Stimulated activated CD8-positive, alpha-beta memory T cell treated with anti-CD3 and anti-CD28 coated beads, Interleukin-7, amount 100 ng/mL, for 4 hours (primary cell): ENCODE measurements at regions not wholly inside any gene's neighbourhood (a gene's known extent, or its start where the extent isn't known, plus 50 kb on each side); places are given as distances from the start of the nearest gene placed in this dataset.
"Not testable (repeated sequence)": the region's sequence is repeated elsewhere in the genome, so short reads cannot be mapped to it uniquely, and the experiment has no call there.

Experiments
- DNase-seq, 2 donors: peaks; one replicate each; pipeline ENCODE4 v3.0.0-alpha.2; 2020; ENCODE audit warnings: low read depth in 2 of 2

DNA sequence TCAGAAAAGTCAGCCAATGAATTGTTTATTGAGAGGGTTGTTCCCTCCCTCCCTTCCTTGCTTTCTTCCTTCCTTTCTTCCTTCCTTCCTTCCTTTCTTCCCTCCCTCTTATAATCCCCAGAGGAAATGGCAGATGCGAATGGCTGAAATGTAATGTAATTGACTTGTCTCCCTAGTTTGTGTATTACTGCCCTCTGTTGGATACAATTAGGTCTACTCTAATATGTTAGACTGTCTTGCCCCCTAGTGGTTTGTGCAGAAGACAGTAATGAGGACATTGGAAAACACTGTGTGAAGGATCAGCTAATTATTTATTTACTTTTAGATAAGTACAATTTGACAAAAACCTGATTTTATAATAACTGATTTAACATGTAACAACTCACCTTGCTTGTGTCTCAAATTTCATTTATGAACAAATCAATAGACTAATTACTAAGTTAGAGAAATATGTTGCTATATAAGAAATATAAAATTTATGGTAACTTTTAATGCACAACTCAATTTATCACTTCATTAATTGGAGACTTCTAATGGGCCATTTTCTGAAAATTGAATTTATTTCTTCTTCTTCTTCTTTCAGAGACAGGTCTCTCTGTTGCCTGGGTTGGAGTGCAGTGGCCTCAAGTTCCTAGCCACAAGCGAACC lies 229.8 kb upstream of the LRIG3 start:
- DNase-seq = no peak

DNA sequence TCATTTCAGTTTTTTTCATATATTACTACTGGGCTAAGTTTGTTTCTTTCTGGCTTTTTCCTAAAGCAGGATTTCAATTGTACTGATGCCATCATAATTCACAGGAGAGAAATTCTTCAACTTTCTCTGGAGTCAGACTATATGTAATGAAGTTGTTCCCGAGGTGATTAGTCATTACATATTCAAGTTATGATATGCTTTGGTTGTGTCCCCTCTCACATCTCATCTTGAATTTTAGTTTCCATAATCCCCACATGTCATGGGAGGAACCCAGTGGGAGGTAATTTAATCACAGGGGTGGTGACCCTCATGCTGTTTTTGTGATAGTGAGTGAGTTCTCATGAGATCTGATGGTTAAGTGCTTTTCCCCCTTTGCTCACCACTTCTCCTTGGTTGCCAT lies 227.5 kb upstream of the LRIG3 start:
- DNase-seq = no peak

- no peak for DNase-seq
Measured at GRCh38 chr12:59142183-59142790, 222.0 kb upstream of the LRIG3 start.

- no peak for DNase-seq
Measured at GRCh38 chr12:59134750-59135149, 214.4 kb upstream of the LRIG3 start.

DNA sequence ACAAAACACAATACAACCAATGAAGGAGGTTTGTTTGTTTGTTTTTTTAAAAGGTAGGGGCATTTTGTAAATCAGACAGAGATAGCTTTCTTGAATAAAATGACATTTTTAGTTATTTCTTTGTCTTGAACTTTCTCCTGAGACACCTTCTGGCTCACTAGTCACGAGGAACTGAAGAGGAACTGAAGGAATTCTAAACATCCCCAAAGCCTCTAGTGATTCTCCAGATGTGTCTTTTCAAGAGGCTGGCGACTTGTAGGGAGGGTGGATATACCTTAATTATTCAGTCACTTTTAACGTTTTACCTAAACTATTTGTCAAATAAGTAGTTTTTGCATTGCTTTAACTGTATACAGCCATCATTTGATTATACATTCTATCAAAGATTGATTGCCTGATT lies 211.2 kb upstream of the LRIG3 start:
- no peak for DNase-seq

DNA sequence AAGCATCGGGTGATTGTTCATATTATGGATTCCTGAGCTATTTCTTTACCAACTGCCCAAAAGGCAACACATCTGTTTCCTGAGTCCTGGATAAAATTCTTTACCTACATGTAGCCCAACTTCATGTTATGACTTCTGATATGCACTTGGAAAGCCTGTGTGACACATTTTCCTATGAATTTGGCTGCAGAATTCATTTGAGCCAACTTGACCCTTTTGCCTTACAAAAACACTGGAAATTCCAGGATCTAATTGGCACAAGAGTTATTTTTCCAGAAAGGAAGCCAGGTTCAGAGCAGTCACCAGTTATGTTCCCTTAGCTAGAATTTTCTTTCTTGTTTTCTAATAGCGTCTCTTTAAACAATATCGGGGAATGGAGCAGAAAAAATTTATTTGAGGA lies 202.5 kb upstream of the LRIG3 start:
- DNase-seq = no peak

DNA sequence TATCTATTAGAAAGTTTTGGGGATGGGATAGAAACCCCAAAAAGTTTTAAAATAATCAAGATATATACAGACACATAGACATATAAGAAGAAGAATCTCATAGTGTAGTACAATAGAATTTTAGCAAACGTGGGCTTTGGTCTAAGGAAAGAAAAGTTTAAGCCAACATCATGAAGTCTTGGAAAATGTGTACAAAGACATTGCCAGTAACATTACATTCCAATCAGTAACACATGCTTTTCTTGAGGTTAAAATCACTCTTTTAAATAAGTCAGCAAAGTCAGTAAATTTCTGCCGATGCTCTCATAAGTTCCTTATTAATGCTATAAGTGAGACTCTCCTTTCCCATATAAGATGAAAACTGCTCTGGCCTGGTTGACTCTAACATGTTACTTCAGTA lies 201.1 kb upstream of the LRIG3 start:
- no peak for DNase-seq

DNA sequence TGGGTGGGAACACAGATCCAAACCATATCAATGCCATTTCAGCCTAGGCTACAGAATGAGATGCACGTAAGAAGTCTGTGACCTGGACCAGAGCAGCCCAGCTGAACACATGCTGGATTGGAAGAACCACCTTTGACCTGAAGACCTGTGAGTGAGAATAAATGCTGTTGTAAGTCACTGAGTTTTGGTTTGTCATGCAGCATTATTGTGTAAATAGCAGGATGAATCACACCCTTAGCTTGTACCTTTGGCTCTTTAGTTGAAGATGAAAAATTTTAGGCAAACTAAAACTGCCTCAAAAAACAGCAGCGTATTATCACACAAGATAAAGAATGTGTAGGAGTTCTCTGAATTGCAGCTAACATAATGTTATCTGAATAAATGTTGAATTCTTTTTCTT lies 199.4 kb upstream of the LRIG3 start:
- no peak for DNase-seq

- no peak for DNase-seq
Measured at GRCh38 chr12:59118356-59118755, 198.1 kb upstream of the LRIG3 start.

DNA sequence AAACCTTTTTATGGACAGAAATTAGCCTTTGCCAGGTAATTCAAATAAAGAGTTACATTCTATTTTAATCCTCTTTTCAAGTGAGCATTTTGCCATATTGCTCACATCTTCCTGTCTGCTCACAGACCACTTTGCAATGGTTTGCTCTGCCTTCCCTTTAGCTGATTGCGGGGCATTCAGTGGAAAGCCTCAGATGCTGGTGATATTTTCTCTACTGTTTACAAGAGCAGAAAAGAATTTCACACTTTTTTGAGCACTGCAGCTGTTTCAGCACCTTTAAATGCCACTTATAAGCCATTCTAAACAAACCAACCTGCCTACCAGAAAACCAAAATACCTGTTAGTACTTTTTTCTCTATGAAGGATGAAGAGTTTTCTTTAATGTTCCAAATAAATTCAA lies 195.7 kb upstream of the LRIG3 start:
- no peak for DNase-seq

- DNase-seq = no peak
Measured at GRCh38 chr12:59115526-59115925, 195.2 kb upstream of the LRIG3 start.

DNA sequence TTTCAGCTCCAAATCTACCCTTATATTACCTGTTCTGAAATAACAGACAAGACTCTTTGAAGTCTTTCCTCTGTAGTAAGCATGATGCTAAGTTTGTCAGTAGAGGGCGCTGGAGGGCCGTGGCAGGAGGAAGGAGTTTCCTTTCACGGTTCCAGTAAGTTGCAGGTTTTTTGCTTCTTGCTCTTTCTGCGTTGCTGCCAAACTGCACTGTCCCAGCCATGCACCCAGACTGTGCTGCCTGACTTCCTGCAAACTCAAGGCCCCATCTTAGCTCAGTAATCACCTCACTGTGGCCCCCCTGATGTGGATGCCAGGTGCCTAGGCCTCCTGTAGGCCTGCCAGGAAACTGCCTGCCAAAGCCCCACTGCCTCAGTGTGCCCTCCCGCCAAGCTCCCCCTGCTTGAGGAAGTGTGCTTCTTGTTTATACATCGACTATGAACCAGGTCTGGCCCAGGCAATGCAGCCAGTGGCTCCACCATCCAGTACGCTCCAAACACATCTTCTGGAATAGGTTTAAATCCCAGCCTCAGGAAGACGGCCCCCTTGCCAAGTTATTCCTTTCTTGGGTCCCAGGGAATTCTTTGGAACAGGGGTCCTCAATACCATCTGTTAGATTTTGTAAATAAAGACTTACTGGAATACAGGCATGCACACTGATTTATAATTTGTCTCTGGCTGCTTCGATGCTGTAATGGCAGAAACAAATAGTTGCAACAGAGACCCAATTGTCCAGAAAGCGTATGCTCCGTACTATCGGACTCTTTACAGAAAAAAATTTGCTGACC lies 193.7 kb upstream of the LRIG3 start:
- no peak for DNase-seq

GRCh38 chr12:59111851-59112250 lies 191.5 kb upstream of the LRIG3 start:
- no peak for DNase-seq

DNA sequence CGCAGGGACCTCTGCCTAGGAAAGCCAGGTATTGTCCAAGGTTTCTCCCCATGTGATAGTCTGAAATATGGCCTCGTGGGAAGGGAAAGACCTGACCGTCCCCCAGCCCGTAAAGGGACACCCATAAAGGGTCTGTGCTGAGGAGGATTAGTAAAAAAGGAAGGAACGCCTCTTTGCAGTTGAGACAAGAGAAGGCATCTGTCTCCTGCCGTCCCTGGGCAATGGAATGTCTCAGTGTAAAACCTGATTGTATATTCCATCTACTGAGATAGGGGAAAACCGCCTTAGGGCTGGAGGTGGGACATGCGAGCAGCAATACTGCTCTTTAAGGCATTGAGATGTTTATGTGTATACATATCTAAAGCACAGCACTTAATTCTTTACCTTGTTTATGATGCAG lies 188.2 kb upstream of the LRIG3 start:
- not testable (repeated sequence) for DNase-seq

GRCh38 chr12:59100585-59100984 lies 180.3 kb upstream of the LRIG3 start:
- no peak for DNase-seq

GRCh38 chr12:59097876-59098275 lies 177.6 kb upstream of the LRIG3 start:
- DNase-seq = no peak

DNA sequence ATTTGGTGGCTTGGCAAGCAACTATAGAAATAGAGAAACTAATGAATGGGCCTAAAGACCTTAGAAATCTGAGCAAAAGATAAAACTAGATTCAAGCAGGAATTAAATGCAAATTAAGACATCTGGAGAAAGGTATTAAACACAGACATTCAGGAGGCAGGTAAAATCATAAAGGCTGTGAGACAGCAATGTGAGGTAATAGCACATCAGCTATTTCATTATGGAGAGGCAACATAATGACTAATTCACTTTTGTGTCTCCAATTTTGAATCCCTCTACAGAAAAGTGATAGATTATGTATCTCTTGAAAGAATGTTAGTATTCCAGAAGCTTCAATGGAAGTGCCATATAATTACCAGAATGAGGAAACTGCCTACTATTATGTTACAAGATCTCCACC lies 175.9 kb upstream of the LRIG3 start:
- no peak for DNase-seq

DNA sequence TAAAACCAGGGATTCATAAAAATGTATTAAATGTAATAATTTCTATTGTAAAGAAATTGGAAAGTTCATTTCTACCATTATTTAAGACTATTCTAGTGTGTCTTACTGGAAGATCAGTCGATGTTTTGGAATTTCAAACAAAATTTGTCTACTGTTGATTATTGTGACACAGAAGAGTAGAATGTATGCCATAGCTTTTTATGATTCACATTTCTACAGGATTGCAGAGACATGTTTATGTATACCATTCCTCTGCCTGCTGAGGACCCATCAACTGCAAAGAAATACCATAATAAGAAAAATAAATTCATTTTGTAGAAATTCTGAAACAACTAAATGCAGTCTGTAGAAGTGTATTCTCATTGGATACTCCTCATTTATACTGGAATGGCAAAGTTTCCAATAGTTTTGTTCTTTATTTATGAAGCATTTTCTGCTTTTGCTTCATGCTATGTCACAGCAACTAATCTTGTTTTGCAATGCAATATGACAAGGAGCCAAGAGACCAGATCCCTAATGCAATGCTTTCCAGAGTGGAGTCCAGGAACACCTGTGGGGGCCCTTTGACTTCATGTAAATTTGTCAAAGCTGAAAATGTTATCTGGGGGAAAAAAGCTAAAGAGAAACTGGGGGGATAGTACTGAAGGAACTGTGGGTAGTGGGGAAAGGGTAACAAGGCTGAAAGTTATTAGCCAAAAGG lies 172.9 kb upstream of the LRIG3 start:
- DNase-seq = no peak

GRCh38 chr12:59088673-59089072 lies 168.4 kb upstream of the LRIG3 start:
- no peak for DNase-seq

DNA sequence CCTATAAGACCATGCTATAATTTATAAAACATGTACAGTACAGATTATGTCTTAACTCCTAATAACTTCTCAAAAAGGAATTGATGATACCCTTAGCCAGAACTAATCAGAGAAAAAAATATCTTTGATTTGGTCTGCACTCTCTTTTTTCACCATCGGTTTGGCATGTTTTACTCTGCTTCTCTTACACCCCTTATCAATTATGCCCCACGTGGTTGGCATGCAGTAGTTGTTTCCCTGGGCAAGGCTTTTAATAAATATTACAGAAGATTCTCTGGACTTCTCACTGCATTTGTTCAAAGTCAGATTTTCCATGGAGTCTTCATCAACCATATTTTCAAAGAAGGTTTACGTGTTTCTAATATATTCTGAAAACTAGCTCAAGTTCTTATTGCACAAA lies 167.4 kb upstream of the LRIG3 start:
- DNase-seq = no peak

DNA sequence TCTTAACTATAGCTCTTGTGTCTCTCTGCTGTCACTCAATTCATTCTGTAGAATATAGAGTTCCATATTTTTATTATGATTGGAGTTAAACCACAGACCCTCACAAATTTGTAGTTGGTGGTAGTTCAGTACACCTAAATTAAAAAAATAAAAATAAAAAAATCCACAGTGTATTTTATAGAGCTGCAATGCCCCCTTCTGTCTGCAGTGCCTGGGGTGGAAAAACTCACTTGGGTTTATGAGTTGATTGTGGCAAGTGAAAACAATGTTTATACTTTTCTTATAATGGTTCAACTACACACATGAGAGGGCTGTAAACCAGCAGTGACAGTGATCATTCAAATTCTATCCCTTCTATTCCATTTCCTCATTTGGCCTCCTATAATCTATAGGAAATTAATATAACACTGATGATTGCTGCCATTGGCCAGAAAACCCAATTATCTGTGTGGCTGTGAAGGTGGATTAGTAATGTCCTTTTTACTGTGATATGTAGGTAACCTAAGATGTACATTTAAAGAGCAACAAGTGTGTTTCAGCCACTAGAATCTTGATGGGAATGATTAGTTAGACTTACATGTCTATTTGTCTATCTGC lies 166.9 kb upstream of the LRIG3 start:
- DNase-seq = no peak

GRCh38 chr12:59086126-59086525 lies 165.8 kb upstream of the LRIG3 start:
- DNase-seq = no peak
